ENCODE measurements at regions not wholly inside any gene's neighbourhood (a gene's known extent, or its start where the extent isn't known, plus 50 kb on each side); places are given as distances from the start of the nearest gene placed in this dataset.
"Not testable (repeated sequence)": the region's sequence is repeated elsewhere in the genome, so short reads cannot be mapped to it uniquely, and the experiment has no call there.

DNA sequence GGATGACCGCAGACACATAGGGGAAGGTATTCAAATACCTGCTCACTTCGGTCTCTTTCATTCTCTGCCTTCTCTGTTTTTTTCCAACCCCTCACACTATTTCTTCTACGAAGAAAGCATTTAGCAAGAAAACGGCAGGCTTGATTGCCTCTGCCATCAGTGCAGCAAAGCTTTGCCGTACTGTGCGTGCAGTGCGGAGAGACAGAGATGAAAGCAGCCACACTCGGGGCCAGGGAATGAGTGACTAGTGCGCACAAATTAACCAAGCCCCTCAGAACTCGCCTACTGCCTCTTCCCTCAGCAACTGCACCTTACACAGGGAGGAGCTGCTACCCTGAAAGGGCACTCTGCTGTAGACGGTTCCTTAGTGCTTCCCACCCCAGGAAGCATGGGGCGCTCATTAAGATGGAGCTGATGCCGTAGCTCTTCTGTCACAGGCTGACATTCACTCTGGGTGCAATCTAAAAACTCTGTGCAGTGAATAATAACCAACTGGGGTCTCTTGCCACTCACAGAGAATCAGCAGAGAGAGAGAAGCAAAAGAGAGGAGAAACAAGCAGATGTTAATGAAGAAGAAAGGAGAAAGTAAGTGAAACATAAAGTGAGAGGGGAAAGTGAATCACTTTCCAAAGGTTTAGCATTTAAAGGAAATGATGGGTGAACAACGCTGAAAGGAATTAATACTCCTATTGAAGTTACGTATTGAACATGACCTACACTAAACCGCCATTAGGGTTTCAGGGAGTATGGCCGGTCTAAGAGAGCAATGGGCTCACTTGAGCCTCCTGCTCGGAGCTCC is 69.4 kb downstream of the GRIN2B start:
- Histone ChIP-seq H3K27ac (ENCODE audit: low read depth in 2 of 2, low read length in 2 of 2) (no peak overlapping the region), H3K4me3 (ENCODE audit: low read length in 3 of 3) (no peak overlapping the region), H3K27me3 (ENCODE audit: control insufficient read depth, insufficient read depth, low read length) (no peaks in the 10 kb centered on the region), H3K4me1 (ENCODE audit: control insufficient read depth in 2 of 3, insufficient read depth in 2 of 3, low read depth in 1 of 3, low read length in 3 of 3) (no peaks in the 10 kb centered on the region), H3K36me3 (ENCODE audit: control insufficient read depth in 2 of 3, insufficient read depth in 3 of 3, low read length in 3 of 3) (no peaks in the 10 kb centered on the region), H3K9ac (ENCODE audit: low read length in 3 of 3) (no peak overlapping the region), H3K9me3 (ENCODE audit: control insufficient read depth in 2 of 3, insufficient read depth in 1 of 3, low read length in 3 of 3) (no peaks in the 10 kb centered on the region)
- no peak for FAIRE-seq
- DNase-seq, result no peak
- TF ChIP-seq, protein P1, sequence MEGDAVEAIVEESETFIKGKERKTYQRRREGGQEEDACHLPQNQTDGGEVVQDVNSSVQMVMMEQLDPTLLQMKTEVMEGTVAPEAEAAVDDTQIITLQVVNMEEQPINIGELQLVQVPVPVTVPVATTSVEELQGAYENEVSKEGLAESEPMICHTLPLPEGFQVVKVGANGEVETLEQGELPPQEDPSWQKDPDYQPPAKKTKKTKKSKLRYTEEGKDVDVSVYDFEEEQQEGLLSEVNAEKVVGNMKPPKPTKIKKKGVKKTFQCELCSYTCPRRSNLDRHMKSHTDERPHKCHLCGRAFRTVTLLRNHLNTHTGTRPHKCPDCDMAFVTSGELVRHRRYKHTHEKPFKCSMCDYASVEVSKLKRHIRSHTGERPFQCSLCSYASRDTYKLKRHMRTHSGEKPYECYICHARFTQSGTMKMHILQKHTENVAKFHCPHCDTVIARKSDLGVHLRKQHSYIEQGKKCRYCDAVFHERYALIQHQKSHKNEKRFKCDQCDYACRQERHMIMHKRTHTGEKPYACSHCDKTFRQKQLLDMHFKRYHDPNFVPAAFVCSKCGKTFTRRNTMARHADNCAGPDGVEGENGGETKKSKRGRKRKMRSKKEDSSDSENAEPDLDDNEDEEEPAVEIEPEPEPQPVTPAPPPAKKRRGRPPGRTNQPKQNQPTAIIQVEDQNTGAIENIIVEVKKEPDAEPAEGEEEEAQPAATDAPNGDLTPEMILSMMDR (IDR thresholded peaks at IDR 0.05; ENCODE audit: borderline replicate concordance, extremely low read depth, insufficient read depth), result no peak
- intact Hi-C loops (cut with DNase I), result no loop called here

DNA sequence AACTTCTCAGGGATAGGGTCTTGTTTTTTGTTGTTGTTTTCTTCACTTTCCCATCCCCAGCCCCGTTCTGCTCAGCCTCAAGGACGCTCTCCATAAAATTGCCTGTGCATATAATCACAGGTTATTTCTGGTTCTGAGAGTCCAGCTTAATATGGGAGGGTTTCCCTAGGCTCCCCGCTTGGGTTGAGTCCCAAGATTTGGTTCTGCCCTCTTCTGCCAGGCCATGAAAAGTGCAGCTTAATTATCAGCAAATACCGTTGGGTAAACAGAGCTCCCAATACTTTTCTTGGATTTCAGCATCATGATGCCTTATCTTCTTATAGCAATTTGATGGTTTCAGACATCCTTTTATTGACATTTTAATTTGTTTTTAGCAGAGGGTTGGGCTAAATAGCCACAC is 75.6 kb downstream of the GRIN2B start:
- no peaks in the 10 kb centered on the region for H3K27me3 ChIP-seq (ENCODE audit: control insufficient read depth, insufficient read depth, low read length)
- H3K4me3 ChIP-seq (ENCODE audit: low read length in 3 of 3), result no peak overlapping the region
- intact Hi-C loops (cut with DNase I), result no loop called here
- TF ChIP-seq, protein P1 (IDR thresholded peaks at IDR 0.05; ENCODE audit: borderline replicate concordance, extremely low read depth, insufficient read depth), result no peak
- peaks cover 0 to 4% (median 0%) of the 10 kb centered on the region in 3 donors for H3K9me3 ChIP-seq (ENCODE audit: control insufficient read depth in 2 of 3, insufficient read depth in 1 of 3, low read length in 3 of 3)
- H3K27ac ChIP-seq (ENCODE audit: low read depth in 2 of 2, low read length in 2 of 2), result no peak overlapping the region
- H3K9ac ChIP-seq (ENCODE audit: low read length in 3 of 3), result no peak overlapping the region
- no peak for DNase-seq
- FAIRE-seq, result no peak
- no peaks in the 10 kb centered on the region for H3K36me3 ChIP-seq (ENCODE audit: control insufficient read depth in 2 of 3, insufficient read depth in 3 of 3, low read length in 3 of 3)
- H3K4me1 ChIP-seq (ENCODE audit: control insufficient read depth in 2 of 3, insufficient read depth in 2 of 3, low read depth in 1 of 3, low read length in 3 of 3), result no peaks in the 10 kb centered on the region

DNA sequence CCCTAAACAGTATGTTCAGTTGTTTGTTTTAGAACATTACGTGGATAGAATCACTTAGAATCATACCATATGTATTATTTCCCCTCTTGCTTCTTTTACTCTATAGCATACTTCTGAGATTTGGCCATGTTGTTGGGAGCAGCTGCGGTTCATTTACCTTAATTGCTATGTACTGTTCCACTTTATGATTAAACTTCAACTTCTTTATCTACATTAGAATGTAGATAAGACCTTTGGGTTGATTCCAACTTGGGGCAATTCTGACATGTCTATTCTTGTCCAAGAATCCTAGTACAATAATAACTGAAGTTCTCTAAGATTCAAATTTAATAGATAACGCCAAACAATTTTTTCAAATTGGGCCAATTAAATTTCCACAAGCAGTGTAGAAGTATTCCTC is 80.7 kb downstream of the GRIN2B start:
- intact Hi-C loops (cut with DNase I), result no loop called here
- DNase-seq, result no peak
- peaks cover 0 to 4% (median 0%) of the 10 kb centered on the region in 3 donors for H3K9me3 ChIP-seq (ENCODE audit: control insufficient read depth in 2 of 3, insufficient read depth in 1 of 3, low read length in 3 of 3)
- no peaks in the 10 kb centered on the region for H3K36me3 ChIP-seq (ENCODE audit: control insufficient read depth in 2 of 3, insufficient read depth in 3 of 3, low read length in 3 of 3)
- no peak overlapping the region for H3K4me3 ChIP-seq (ENCODE audit: low read length in 3 of 3)
- H3K9ac ChIP-seq (ENCODE audit: low read length in 3 of 3), result no peak overlapping the region
- no peaks in the 10 kb centered on the region for H3K27me3 ChIP-seq (ENCODE audit: control insufficient read depth, insufficient read depth, low read length)
- no peak for FAIRE-seq
- H3K27ac ChIP-seq (ENCODE audit: low read depth in 2 of 2, low read length in 2 of 2), result no peak overlapping the region
- TF ChIP-seq, protein P1 (IDR thresholded peaks at IDR 0.05; ENCODE audit: borderline replicate concordance, extremely low read depth, insufficient read depth), result no peak
- H3K4me1 ChIP-seq (ENCODE audit: control insufficient read depth in 2 of 3, insufficient read depth in 2 of 3, low read depth in 1 of 3, low read length in 3 of 3), result no peaks in the 10 kb centered on the region

DNA sequence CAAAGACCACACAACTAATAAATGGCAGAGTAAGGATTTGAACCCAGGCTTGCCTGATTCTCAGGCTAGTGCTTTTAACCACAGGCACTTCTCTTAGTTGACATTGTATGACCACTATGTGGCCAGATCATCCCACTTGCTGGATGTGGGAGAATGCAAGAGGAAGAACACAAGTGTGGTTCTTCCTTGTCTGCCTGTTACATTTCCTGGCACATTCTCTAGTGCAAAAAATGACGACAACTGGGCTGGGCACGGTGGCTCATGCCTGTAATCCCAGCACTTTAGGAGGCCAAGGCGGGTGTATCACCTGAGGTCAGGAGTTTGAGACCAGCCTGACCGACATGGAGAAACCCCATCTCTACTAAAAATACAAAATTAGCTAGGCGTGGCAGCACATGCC is 83.0 kb downstream of the GRIN2B start:
- H3K27ac ChIP-seq (ENCODE audit: low read depth in 2 of 2, low read length in 2 of 2); FAIRE-seq; H3K9ac ChIP-seq (ENCODE audit: low read length in 3 of 3); H3K27me3 ChIP-seq (ENCODE audit: control insufficient read depth, insufficient read depth, low read length); H3K9me3 ChIP-seq (ENCODE audit: control insufficient read depth in 2 of 3, insufficient read depth in 1 of 3, low read length in 3 of 3); H3K36me3 ChIP-seq (ENCODE audit: control insufficient read depth in 2 of 3, insufficient read depth in 3 of 3, low read length in 3 of 3); H3K4me1 ChIP-seq (ENCODE audit: control insufficient read depth in 2 of 3, insufficient read depth in 2 of 3, low read depth in 1 of 3, low read length in 3 of 3); H3K4me3 ChIP-seq (ENCODE audit: low read length in 3 of 3); DNase-seq; intact Hi-C loops (cut with DNase I): not testable (repeated sequence)
